Mesendoderm (in vitro differentiated cells): ENCODE measurements at regions not wholly inside any gene's neighbourhood (a gene's known extent, or its start where the extent isn't known, plus 50 kb on each side); places are given as distances from the start of the nearest gene placed in this dataset.
A peak's percentile ranks its signal among the peaks of the same experiment; 100 is the strongest.

Experiments
- DNase-seq: peaks from one replicate; pipeline ENCODE4 v3.0.0; 2013
- H2AK5ac ChIP-seq: 2 replicates; pipeline ENCODE4 v1.6.1; 2013; ENCODE audit warnings: low read length, inconsistent platforms
- H2BK120ac ChIP-seq: 2 replicates; pipeline ENCODE4 v1.6.1; 2013; ENCODE audit warnings: low read depth, mild to moderate bottlenecking, low read length, moderate library complexity, mixed read lengths
- H2BK15ac ChIP-seq: replicated peaks from 2 replicates; pipeline ENCODE4 v1.6.1; 2013; ENCODE audit warnings: low read depth, mild to moderate bottlenecking, moderate library complexity
- H2BK5ac ChIP-seq: 2 replicates; pipeline ENCODE4 v1.6.1; 2013; ENCODE audit warnings: low read length, inconsistent platforms
- H3K18ac ChIP-seq: 2 replicates; pipeline ENCODE4 v1.6.1; 2013; ENCODE audit warnings: mild to moderate bottlenecking, low read length, mixed read lengths
- H3K23ac ChIP-seq: one replicate; pipeline ENCODE4 v1.6.1; 2013; ENCODE audit warnings: low read length
- H3K27ac ChIP-seq: 2 replicates; pipeline ENCODE4 v1.5.1; 2013; ENCODE audit warnings: low read depth, mild to moderate bottlenecking, inconsistent platforms, low read length, moderate library complexity
- H3K27me3 ChIP-seq: 2 replicates; pipeline ENCODE4 v1.6.1; 2013; ENCODE audit warnings: low read length, control low read depth, mild to moderate bottlenecking, inconsistent platforms; ENCODE audit not compliant: insufficient read depth, poor library complexity
- H3K36me3 ChIP-seq: 2 replicates; pipeline ENCODE4 v1.6.1; 2013; ENCODE audit warnings: low read length, inconsistent platforms; ENCODE audit not compliant: control insufficient read depth, insufficient read depth
- H3K4ac ChIP-seq: one replicate; pipeline ENCODE4 v1.6.1; 2013; ENCODE audit warnings: low read depth, mild to moderate bottlenecking, low read length, moderate library complexity
- H3K4me1 ChIP-seq: 2 replicates; pipeline ENCODE4 v1.6.1; 2013; ENCODE audit warnings: low read depth, low read length, inconsistent platforms; ENCODE audit not compliant: control insufficient read depth
- H3K4me2 ChIP-seq: 2 replicates; pipeline ENCODE4 v1.6.1; 2013; ENCODE audit warnings: low read length
- H3K4me3 ChIP-seq: 2 replicates; pipeline ENCODE4 v1.5.1; 2013; ENCODE audit warnings: mild to moderate bottlenecking, low read length
- H3K56ac ChIP-seq: one replicate; pipeline ENCODE4 v1.6.1; 2013; ENCODE audit warnings: low read length
- H3K79me1 ChIP-seq: 2 replicates; pipeline ENCODE4 v1.6.1; 2013; ENCODE audit warnings: low read length, inconsistent platforms
- H3K79me2 ChIP-seq: 2 replicates; pipeline ENCODE4 v1.6.1; 2013; ENCODE audit warnings: mild to moderate bottlenecking, low read length; ENCODE audit not compliant: control insufficient read depth, insufficient read depth
- H3K9ac ChIP-seq: 2 replicates; pipeline ENCODE4 v1.6.1; 2013; ENCODE audit warnings: low read length, inconsistent platforms
- H4K5ac ChIP-seq: one replicate; pipeline ENCODE4 v1.6.1; 2013; ENCODE audit warnings: low read length
- H4K8ac ChIP-seq: one replicate; pipeline ENCODE4 v1.6.1; 2013; ENCODE audit warnings: low read depth, mild to moderate bottlenecking, control low read depth, low read length, moderate library complexity
- WGBS: extraction: QIAGEN DNeasy Blood & Tissue Kit; methylation state at CpG from one replicate; pipeline ENCODE4 v1.1.7; 2013; ENCODE audit warnings: low lambda C conversion rate, missing lambda C conversion rate; ENCODE audit not compliant: insufficient coverage; ENCODE audit errors: extremely low coverage; 5-methylcytosine and 5-hydroxymethylcytosine counted together

DNA sequence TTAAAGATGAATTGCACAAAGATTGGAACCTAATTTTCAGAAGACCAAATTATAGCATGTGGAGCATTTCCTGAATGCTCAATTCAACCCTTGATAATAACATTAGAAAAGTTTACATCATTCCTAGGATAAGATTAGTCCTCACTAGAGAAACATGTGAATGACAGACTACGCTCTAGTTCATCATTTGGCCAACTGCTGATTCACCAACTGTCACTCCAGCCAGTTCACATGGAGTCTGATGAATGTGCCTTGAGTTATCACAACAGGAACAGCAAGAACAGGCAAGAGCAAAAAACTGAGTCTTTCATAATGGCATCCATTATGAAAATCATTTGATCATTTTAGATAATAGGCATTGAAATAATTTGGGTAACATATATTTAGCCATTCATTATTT, 415.9 kb downstream of the PTPRC start:
- H3K36me3 ChIP-seq: no peaks in the 10 kb centered on the region
- no peak overlapping the region for H3K23ac ChIP-seq
- no peak overlapping the region for H3K4me3 ChIP-seq
- H4K5ac ChIP-seq: no peak overlapping the region
- H2AK5ac ChIP-seq: no peak overlapping the region
- H3K79me2 ChIP-seq: no peaks in the 10 kb centered on the region
- H3K4me2 ChIP-seq: no peak overlapping the region
- H3K79me1 ChIP-seq: no peaks in the 10 kb centered on the region
- no peak overlapping the region for H3K4ac ChIP-seq
- H2BK5ac ChIP-seq: no peak overlapping the region
- no peak overlapping the region for H3K18ac ChIP-seq
- H3K56ac ChIP-seq: no peak overlapping the region
- no peak overlapping the region for H4K8ac ChIP-seq
- no peak overlapping the region for H2BK120ac ChIP-seq
- H3K9ac ChIP-seq: no peak overlapping the region
- no peaks in the 10 kb centered on the region for H3K4me1 ChIP-seq
- no peak for DNase-seq
- no peak overlapping the region for H2BK15ac ChIP-seq
- WGBS: no CpG with 5 or more reads among the region's 1 CpG
- H3K27me3 ChIP-seq: no peaks in the 10 kb centered on the region
- H3K27ac ChIP-seq: no peak overlapping the region

DNA sequence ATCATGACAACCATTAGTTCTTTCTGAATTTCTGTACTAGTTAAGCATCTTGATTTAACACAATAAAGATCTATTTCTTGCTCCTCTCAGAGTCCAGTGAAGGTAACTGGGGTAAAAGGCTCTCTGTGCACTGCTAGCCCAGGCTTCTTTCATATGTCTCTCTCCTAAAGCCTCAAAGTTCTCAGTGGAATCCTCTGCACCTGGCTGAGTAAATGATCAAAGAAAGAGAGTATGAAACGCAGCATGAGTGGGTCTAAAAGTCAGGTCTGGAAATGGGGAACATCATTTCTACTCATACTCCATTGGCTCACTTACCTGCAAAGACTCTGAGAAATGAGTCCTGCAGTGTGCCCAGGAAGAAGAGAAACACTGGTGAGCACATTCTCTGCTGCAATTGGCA, 418.5 kb downstream of the PTPRC start:
- H4K8ac ChIP-seq: no peak overlapping the region
- H2BK15ac ChIP-seq: no peak overlapping the region
- H3K9ac ChIP-seq: no peak overlapping the region
- no peaks in the 10 kb centered on the region for H3K36me3 ChIP-seq
- H3K56ac ChIP-seq: no peak overlapping the region
- no peaks in the 10 kb centered on the region for H3K4me1 ChIP-seq
- H2BK5ac ChIP-seq: no peak overlapping the region
- no peak overlapping the region for H3K23ac ChIP-seq
- no peak overlapping the region for H2AK5ac ChIP-seq
- no peak for DNase-seq
- H3K4me3 ChIP-seq: no peak overlapping the region
- no peaks in the 10 kb centered on the region for H3K79me1 ChIP-seq
- no CpG with 5 or more reads among the region's 1 CpG for WGBS
- H3K18ac ChIP-seq: no peak overlapping the region
- no peaks in the 10 kb centered on the region for H3K27me3 ChIP-seq
- H4K5ac ChIP-seq: no peak overlapping the region
- H3K4ac ChIP-seq: no peak overlapping the region
- no peaks in the 10 kb centered on the region for H3K79me2 ChIP-seq
- no peak overlapping the region for H3K27ac ChIP-seq
- H2BK120ac ChIP-seq: no peak overlapping the region
- H3K4me2 ChIP-seq: no peak overlapping the region

DNA sequence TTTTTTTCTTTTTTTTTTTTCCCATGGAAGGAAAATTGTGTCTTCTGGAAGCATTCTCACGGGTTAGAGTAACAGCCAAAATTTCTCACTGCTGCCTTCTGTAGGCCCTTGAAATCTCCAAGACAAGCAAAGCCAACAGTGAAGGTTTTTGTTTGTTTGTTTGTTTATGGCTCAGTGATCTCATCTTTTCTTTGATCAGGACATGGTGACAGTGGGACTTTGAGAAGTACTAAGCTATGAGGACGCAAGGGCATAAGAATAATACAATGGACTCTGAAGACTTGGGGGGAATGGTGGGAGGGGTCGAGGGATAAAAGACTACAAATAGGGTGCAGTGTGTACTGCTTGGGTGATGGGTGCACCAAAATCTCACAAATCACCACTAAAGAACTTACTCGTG, 419.4 kb downstream of the PTPRC start:
- no peak overlapping the region for H3K56ac ChIP-seq
- no peaks in the 10 kb centered on the region for H3K27me3 ChIP-seq
- H4K5ac ChIP-seq: no peak overlapping the region
- no peaks in the 10 kb centered on the region for H3K36me3 ChIP-seq
- H3K18ac ChIP-seq: no peak overlapping the region
- no peak overlapping the region for H4K8ac ChIP-seq
- H3K4me1 ChIP-seq: no peaks in the 10 kb centered on the region
- H3K4me3 ChIP-seq: no peak overlapping the region
- H2BK15ac ChIP-seq: no peak overlapping the region
- H2BK120ac ChIP-seq: no peak overlapping the region
- no peak overlapping the region for H3K4me2 ChIP-seq
- H3K79me1 ChIP-seq: no peaks in the 10 kb centered on the region
- no peak for DNase-seq
- WGBS: no CpG with 5 or more reads among the region's 4 CpGs
- no peak overlapping the region for H3K27ac ChIP-seq
- no peak overlapping the region for H2AK5ac ChIP-seq
- H3K4ac ChIP-seq: no peak overlapping the region
- no peak overlapping the region for H2BK5ac ChIP-seq
- H3K79me2 ChIP-seq: no peaks in the 10 kb centered on the region
- no peak overlapping the region for H3K9ac ChIP-seq
- no peak overlapping the region for H3K23ac ChIP-seq

DNA sequence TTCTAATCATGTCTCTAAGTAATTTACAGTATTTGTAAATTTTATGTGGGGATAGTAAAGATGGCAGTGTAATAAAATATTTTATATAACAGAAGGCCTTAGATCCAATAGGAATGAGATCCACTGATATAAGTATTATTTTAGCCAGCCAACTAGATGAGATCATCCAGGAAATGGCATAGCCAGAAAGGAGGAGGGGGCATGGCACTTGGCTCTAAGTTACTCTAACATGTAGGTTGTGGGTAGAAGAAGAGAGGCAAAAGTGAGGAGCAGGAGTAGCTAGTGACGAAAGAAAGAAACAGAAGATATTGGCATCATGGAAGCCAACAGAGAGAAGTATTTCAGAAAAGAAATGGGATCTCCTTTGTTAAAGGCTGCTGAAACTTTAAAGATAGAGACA, 426.1 kb downstream of the PTPRC start:
- H3K79me1 ChIP-seq: no peaks in the 10 kb centered on the region
- H3K4me1 ChIP-seq: no peaks in the 10 kb centered on the region
- no peaks in the 10 kb centered on the region for H3K36me3 ChIP-seq
- no peak overlapping the region for H2BK120ac ChIP-seq
- no peak overlapping the region for H3K4me3 ChIP-seq
- no peak overlapping the region for H3K9ac ChIP-seq
- no peak overlapping the region for H4K5ac ChIP-seq
- no CpG with 5 or more reads among the region's 1 CpG for WGBS
- H3K18ac ChIP-seq: no peak overlapping the region
- no peak overlapping the region for H2BK15ac ChIP-seq
- H2AK5ac ChIP-seq: no peak overlapping the region
- H3K27ac ChIP-seq: no peak overlapping the region
- peak; percentile 50 for DNase-seq
- no peaks in the 10 kb centered on the region for H3K79me2 ChIP-seq
- H3K4me2 ChIP-seq: no peak overlapping the region
- H3K23ac ChIP-seq: no peak overlapping the region
- no peak overlapping the region for H3K4ac ChIP-seq
- no peak overlapping the region for H2BK5ac ChIP-seq
- H3K56ac ChIP-seq: no peak overlapping the region
- H4K8ac ChIP-seq: no peak overlapping the region
- H3K27me3 ChIP-seq: no peaks in the 10 kb centered on the region

DNA sequence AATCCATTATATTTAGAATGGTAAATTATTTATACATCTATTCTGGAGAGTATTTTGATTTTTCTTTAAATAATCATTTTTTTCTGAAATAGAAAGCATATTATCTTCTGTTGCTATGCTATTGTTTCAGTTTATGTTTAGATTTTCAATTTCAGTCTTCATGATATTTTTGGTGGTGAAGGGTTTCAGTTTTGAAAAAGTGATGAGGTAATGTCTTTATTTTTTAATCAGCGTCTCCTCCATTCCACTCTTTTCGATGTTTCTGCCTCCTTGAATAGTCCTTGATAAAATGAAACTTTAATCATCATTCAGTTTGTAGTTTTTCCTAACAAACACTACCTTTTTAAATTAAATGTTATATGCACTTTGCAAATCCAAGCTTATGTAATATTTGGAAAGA, 428.6 kb downstream of the PTPRC start:
- no peaks in the 10 kb centered on the region for H3K4me1 ChIP-seq
- H2BK15ac ChIP-seq: no peak overlapping the region
- H3K4me2 ChIP-seq: no peak overlapping the region
- H3K36me3 ChIP-seq: no peaks in the 10 kb centered on the region
- no peaks in the 10 kb centered on the region for H3K79me1 ChIP-seq
- no peak overlapping the region for H4K8ac ChIP-seq
- H3K4ac ChIP-seq: no peak overlapping the region
- H2BK5ac ChIP-seq: no peak overlapping the region
- no peaks in the 10 kb centered on the region for H3K79me2 ChIP-seq
- no peak overlapping the region for H3K18ac ChIP-seq
- no peak overlapping the region for H2AK5ac ChIP-seq
- H4K5ac ChIP-seq: no peak overlapping the region
- H3K4me3 ChIP-seq: no peak overlapping the region
- no peak overlapping the region for H3K56ac ChIP-seq
- H3K27me3 ChIP-seq: no peaks in the 10 kb centered on the region
- H3K27ac ChIP-seq: no peak overlapping the region
- H2BK120ac ChIP-seq: no peak overlapping the region
- H3K9ac ChIP-seq: no peak overlapping the region
- WGBS: no CpG with 5 or more reads among the region's 2 CpGs
- H3K23ac ChIP-seq: no peak overlapping the region
- DNase-seq: no peak

DNA sequence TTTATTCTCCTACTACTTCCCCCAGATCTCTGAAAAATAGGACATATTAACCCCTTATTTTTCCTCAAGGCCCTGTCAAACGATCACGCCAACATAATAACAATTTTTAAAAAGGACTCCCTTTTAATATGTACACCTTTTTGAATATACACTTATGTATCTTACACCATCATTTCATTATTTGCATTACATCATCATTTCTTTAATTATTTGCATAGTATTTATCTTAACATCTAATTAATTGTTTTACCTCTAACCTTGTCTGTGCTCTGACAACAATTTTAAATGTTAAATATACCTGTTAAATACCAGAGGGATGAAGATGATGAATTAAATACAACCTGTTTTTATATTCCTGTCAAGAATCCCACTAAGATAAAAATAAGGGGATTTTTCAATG, 432.2 kb downstream of the PTPRC start:
- no peak overlapping the region for H2AK5ac ChIP-seq
- no peak overlapping the region for H3K56ac ChIP-seq
- H2BK5ac ChIP-seq: no peak overlapping the region
- no peak overlapping the region for H3K23ac ChIP-seq
- H3K79me1 ChIP-seq: no peaks in the 10 kb centered on the region
- 100% methylated on average over 2 of the region's 2 CpGs for WGBS
- no peak overlapping the region for H4K8ac ChIP-seq
- no peak overlapping the region for H2BK15ac ChIP-seq
- H2BK120ac ChIP-seq: no peak overlapping the region
- H3K79me2 ChIP-seq: no peaks in the 10 kb centered on the region
- no peak overlapping the region for H3K4ac ChIP-seq
- H4K5ac ChIP-seq: no peak overlapping the region
- H3K4me2 ChIP-seq: no peak overlapping the region
- no peak overlapping the region for H3K4me3 ChIP-seq
- no peak for DNase-seq
- no peaks in the 10 kb centered on the region for H3K4me1 ChIP-seq
- H3K36me3 ChIP-seq: no peaks in the 10 kb centered on the region
- H3K9ac ChIP-seq: no peak overlapping the region
- no peak overlapping the region for H3K27ac ChIP-seq
- H3K27me3 ChIP-seq: no peaks in the 10 kb centered on the region
- no peak overlapping the region for H3K18ac ChIP-seq
